Upper lobe of left lung (tissue), 4 donors: ENCODE measurements at regions not wholly inside any gene's neighbourhood (a gene's known extent, or its start where the extent isn't known, plus 50 kb on each side); places are given as distances from the start of the nearest gene placed in this dataset.

Source experiments
- CTCF ChIP-seq, 6 experiments: fragments of 450-650 bp in 4 of 6; fragments of 200-600 bp in 2 of 6; sonication (generic) in 2 of 6; IDR thresholded peaks; one replicate each; pipeline ENCODE4 v1.5.1; 2016 to 2019; ENCODE audit warnings: antibody characterized with exemption in 6 of 6
- EP300 ChIP-seq, 4 donors: sonication (generic); formaldehyde crosslinking; IDR thresholded peaks; one replicate each; pipeline ENCODE4 v1.5.1; 2017; ENCODE audit warnings: antibody characterized with exemption in 4 of 4, control low read depth in 2 of 4
- POLR2AphosphoS5 ChIP-seq, 2 donors: sonication (generic); formaldehyde crosslinking; IDR thresholded peaks; one replicate each; pipeline ENCODE4 v1.5.1; 2017; ENCODE audit warnings: antibody characterized with exemption in 2 of 2

DNA sequence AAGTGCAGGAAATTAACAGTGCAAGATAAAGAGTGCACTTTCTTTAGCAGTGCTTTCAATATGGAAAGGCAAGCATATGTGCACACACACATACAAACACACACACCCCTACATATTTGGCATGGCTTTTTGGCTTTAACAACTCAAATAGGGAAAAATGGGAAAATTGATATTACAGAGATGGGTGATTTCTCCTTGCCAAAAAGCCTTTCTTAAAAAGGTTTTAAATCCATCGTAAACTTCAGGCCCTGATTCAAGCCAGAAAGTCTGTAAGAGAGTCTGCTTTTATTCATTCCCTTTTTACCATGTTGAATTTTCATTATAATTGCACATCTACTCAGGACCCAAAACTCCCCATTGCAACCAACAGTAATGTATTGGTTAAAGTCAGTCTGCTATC is 612.0 kb upstream of the ACTRT1 start:
- TF ChIP-seq CTCF (IDR thresholded peaks at IDR 0.05) = no peak
- no peak for TF ChIP-seq EP300 (IDR thresholded peaks at IDR 0.05)
- no peak for TF ChIP-seq POLR2AphosphoS5 (IDR thresholded peaks at IDR 0.05)
